Mesenchymal stem cell (in vitro differentiated cells and primary cell): ENCODE measurements at regions not wholly inside any gene's neighbourhood (a gene's known extent, or its start where the extent isn't known, plus 50 kb on each side); places are given as distances from the start of the nearest gene placed in this dataset.
"Not testable (repeated sequence)": the region's sequence is repeated elsewhere in the genome, so short reads cannot be mapped to it uniquely, and the experiment has no call there.

Experiments used
- DNase-seq: peaks from one replicate; pipeline ENCODE4 v3.0.0-alpha.2; 2013
- H2AFZ ChIP-seq: one replicate; pipeline ENCODE4 v1.6.1; 2013; ENCODE audit warnings: low read depth, mild to moderate bottlenecking, control low read depth, inconsistent platforms, low read length, moderate library complexity
- H2AK5ac ChIP-seq: 2 replicates; pipeline ENCODE4 v1.6.1; 2013; ENCODE audit warnings: low read length, moderate library complexity, mild to moderate bottlenecking, inconsistent platforms; ENCODE audit not compliant: severe bottlenecking
- H2BK120ac ChIP-seq: one replicate; pipeline ENCODE4 v1.6.1; 2013; ENCODE audit warnings: low read depth, mild to moderate bottlenecking, inconsistent platforms, low read length, moderate library complexity
- H2BK12ac ChIP-seq, 2 experiments: one replicate each; pipeline ENCODE4 v1.6.1; 2013; ENCODE audit warnings: inconsistent platforms in 2 of 2, low read length in 2 of 2, mild to moderate bottlenecking in 2 of 2, moderate library complexity in 2 of 2, control low read depth in 1 of 2
- H2BK15ac ChIP-seq: one replicate; pipeline ENCODE4 v1.6.1; 2013; ENCODE audit warnings: mild to moderate bottlenecking, low read depth, inconsistent platforms; ENCODE audit not compliant: poor library complexity, severe bottlenecking
- H2BK5ac ChIP-seq: 2 replicates; pipeline ENCODE4 v1.6.1; 2013; ENCODE audit warnings: low read depth, mild to moderate bottlenecking, low read length, control low read depth, inconsistent platforms; ENCODE audit not compliant: poor library complexity, severe bottlenecking
- H3K14ac ChIP-seq, 2 experiments: one replicate each; pipeline ENCODE4 v1.6.1; 2013; ENCODE audit warnings: inconsistent platforms in 2 of 2, low read length in 2 of 2, control low read depth in 1 of 2, mild to moderate bottlenecking in 1 of 2, moderate library complexity in 1 of 2
- H3K18ac ChIP-seq, 2 experiments: one replicate each; pipeline ENCODE4 v1.6.1; 2013; ENCODE audit warnings: inconsistent platforms in 2 of 2, low read length in 2 of 2, control low read depth in 1 of 2, low read depth in 1 of 2, mild to moderate bottlenecking in 1 of 2
- H3K23ac ChIP-seq, 2 experiments: one replicate each; pipeline ENCODE4 v1.6.1; 2013; ENCODE audit warnings: inconsistent platforms in 2 of 2, low read length in 2 of 2, mild to moderate bottlenecking in 2 of 2, moderate library complexity in 2 of 2, control low read depth in 1 of 2
- H3K27ac ChIP-seq: 2 replicates; pipeline ENCODE4 v1.5.1; 2013; ENCODE audit warnings: mild to moderate bottlenecking, moderate library complexity, low read length, control low read depth, inconsistent platforms; ENCODE audit not compliant: poor library complexity, severe bottlenecking
- H3K27me3 ChIP-seq, 2 experiments: 2 replicates each; pipeline versions ENCODE4 v1.6.1 to v1.7.0; 2013; ENCODE audit warnings: low read length in 2 of 2, mild to moderate bottlenecking in 2 of 2, moderate library complexity in 2 of 2, control low read depth in 1 of 2, inconsistent platforms in 1 of 2; ENCODE audit not compliant: control insufficient read depth in 1 of 2, insufficient read depth in 1 of 2
- H3K36me3 ChIP-seq, 2 experiments: 2 replicates each; pipeline versions ENCODE4 v1.6.1 to v1.7.0; 2013; ENCODE audit warnings: low read length in 2 of 2, control low read depth in 1 of 2, inconsistent platforms in 1 of 2, low read depth in 1 of 2, mild to moderate bottlenecking in 1 of 2; ENCODE audit not compliant: insufficient read depth in 2 of 2, control insufficient read depth in 1 of 2
- H3K4ac ChIP-seq, 2 experiments: one replicate each; pipeline ENCODE4 v1.6.1; 2013; ENCODE audit warnings: inconsistent platforms in 2 of 2, low read length in 2 of 2, mild to moderate bottlenecking in 2 of 2, moderate library complexity in 2 of 2, control low read depth in 1 of 2, low read depth in 1 of 2
- H3K4me1 ChIP-seq: 2 replicates; pipeline ENCODE4 v1.6.1; 2013; ENCODE audit warnings: low read depth, low read length, control low read depth; ENCODE audit not compliant: control insufficient read depth, insufficient read depth
- H3K4me2 ChIP-seq: 2 replicates; pipeline ENCODE4 v1.6.1; 2013; ENCODE audit warnings: low read length, mild to moderate bottlenecking, inconsistent platforms; ENCODE audit not compliant: poor library complexity, severe bottlenecking
- H3K4me3 ChIP-seq, 2 experiments: 2 replicates each; pipeline versions ENCODE4 v1.5.1 to v1.7.0; 2013; ENCODE audit warnings: low read length in 2 of 2, mild to moderate bottlenecking in 2 of 2, control low read depth in 1 of 2, low read depth in 1 of 2; ENCODE audit not compliant: insufficient read depth in 1 of 2
- H3K79me1 ChIP-seq: replicated peaks from 2 replicates; pipeline ENCODE4 v1.6.1; 2013; ENCODE audit warnings: mild to moderate bottlenecking, control low read depth, low read length, inconsistent platforms; ENCODE audit not compliant: poor library complexity, severe bottlenecking
- H3K9ac ChIP-seq: 2 replicates; pipeline ENCODE4 v1.7.0; 2013; ENCODE audit warnings: mild to moderate bottlenecking, low read length, moderate library complexity
- H3K9me3 ChIP-seq: 2 replicates; pipeline ENCODE4 v1.7.0; 2013; ENCODE audit warnings: mild to moderate bottlenecking, low read length; ENCODE audit not compliant: control insufficient read depth
- H4K8ac ChIP-seq: one replicate; pipeline ENCODE4 v1.6.1; 2013; ENCODE audit warnings: inconsistent platforms, mild to moderate bottlenecking, low read length, moderate library complexity
- H4K91ac ChIP-seq: one replicate; pipeline ENCODE4 v1.6.1; 2013; ENCODE audit warnings: mild to moderate bottlenecking, low read length, inconsistent platforms
- WGBS: methylation state at CpG from one replicate; pipeline ENCODE4 v1.1.7; 2013; ENCODE audit warnings: mixed read lengths; 5-methylcytosine and 5-hydroxymethylcytosine counted together

DNA sequence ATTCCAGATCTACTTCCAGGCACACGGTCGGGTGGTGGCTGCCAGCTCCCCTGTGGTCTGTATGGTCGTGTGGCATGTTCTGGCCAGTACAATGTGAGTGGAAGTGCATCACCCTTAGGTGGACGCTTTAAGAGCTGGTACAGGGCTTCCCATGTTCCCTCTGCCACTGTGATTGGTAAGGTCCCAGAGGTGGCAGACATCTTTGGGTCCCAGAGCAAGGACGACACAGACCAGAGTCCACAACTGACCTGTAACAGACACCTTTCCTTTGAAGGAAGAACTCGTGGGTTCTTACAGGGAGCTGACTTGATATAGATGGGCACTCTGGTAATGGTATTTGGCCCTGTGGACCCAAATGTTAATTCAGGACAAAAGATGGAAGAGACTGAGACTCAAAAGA is 90.0 kb upstream of the GDNF start:
- H3K14ac ChIP-seq, result no peak overlapping the region
- no peak overlapping the region for H3K9ac ChIP-seq
- no peak overlapping the region for H4K91ac ChIP-seq
- no peak overlapping the region for H2BK120ac ChIP-seq
- DNase-seq, result no peak
- H3K27me3 ChIP-seq, result peaks cover 29 to 49% of the 10 kb centered on the region in 2 experiments
- H2BK15ac ChIP-seq, result no peak overlapping the region
- no peak overlapping the region for H4K8ac ChIP-seq
- H3K4me1 ChIP-seq, result no peaks in the 10 kb centered on the region
- H2BK5ac ChIP-seq, result no peak overlapping the region
- H3K79me1 ChIP-seq, result no peaks in the 10 kb centered on the region
- no peak overlapping the region for H3K27ac ChIP-seq
- no peaks in the 10 kb centered on the region for H3K9me3 ChIP-seq
- no peak overlapping the region for H2AFZ ChIP-seq
- H3K4me2 ChIP-seq, result no peak overlapping the region
- H3K36me3 ChIP-seq, result no peaks in the 10 kb centered on the region
- no peak overlapping the region for H2AK5ac ChIP-seq
- no peak overlapping the region for H2BK12ac ChIP-seq
- H3K4ac ChIP-seq, result no peak overlapping the region
- WGBS, result 77% methylated on average over 6 of the region's 6 CpGs
- H3K4me3 ChIP-seq, result no peak overlapping the region
- no peak overlapping the region for H3K23ac ChIP-seq
- no peak overlapping the region for H3K18ac ChIP-seq

DNA sequence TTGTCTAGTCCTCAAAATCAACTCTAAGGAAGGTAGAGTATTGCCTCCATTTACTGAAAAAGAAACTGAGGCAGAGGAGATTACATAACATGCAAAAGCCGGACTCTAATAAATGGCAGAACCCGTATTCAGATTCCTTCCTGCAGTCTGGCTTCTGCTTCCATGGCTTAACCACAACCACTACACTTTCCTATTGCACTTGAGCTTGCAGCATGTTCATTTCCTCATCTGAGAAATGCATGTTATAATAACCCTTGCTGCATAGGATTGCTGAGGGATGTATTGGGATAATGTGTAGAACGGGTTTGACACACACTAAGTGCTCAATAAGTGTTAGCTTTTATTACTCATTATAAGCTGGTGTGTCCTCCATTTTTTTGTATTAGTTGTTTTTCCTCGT is 87.9 kb upstream of the GDNF start:
- H2AK5ac ChIP-seq, DNase-seq, H3K9me3 ChIP-seq, H3K9ac ChIP-seq, H4K8ac ChIP-seq, H3K36me3 ChIP-seq, H3K27ac ChIP-seq, H2BK15ac ChIP-seq, H3K4me3 ChIP-seq, H3K18ac ChIP-seq, H3K79me1 ChIP-seq, H3K23ac ChIP-seq, H2AFZ ChIP-seq, H3K4ac ChIP-seq, H3K4me1 ChIP-seq, H2BK5ac ChIP-seq, H2BK120ac ChIP-seq, H4K91ac ChIP-seq, H3K4me2 ChIP-seq, H3K14ac ChIP-seq, H2BK12ac ChIP-seq: not testable (repeated sequence)
- H3K27me3 ChIP-seq, result peaks cover 29 to 47% of the 10 kb centered on the region in 2 experiments
- WGBS, result no CpG with 5 or more reads among the region's 4 CpGs

DNA sequence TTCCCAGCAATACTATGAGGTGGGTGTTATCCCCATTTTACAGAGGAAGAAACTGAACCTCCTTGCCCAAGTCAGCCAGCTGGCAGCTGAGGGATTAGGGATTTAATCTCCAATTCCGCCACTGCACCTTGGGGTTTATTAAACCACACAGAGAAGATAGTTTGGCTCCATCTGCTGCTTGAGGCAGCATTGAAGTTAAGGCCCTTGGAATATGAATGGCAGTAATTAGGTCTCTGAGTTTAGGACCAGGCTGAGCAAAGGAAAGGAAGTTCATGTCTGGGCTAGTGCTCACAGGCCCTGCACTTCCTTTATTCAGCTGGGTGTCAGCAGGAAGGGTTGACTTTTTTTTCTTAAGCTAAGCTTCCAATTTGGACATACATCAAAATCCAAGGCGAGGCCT is 86.9 kb upstream of the GDNF start:
- no peak overlapping the region for H3K4ac ChIP-seq
- no peak overlapping the region for H4K8ac ChIP-seq
- no peaks in the 10 kb centered on the region for H3K4me1 ChIP-seq
- H2AFZ ChIP-seq, result no peak overlapping the region
- no peak overlapping the region for H2BK15ac ChIP-seq
- H3K14ac ChIP-seq, result no peak overlapping the region
- no peak overlapping the region for H3K9ac ChIP-seq
- no peaks in the 10 kb centered on the region for H3K36me3 ChIP-seq
- no peak overlapping the region for H2BK120ac ChIP-seq
- H3K79me1 ChIP-seq, result no peaks in the 10 kb centered on the region
- H3K18ac ChIP-seq, result no peak overlapping the region
- H4K91ac ChIP-seq, result no peak overlapping the region
- 86% methylated on average over 2 of the region's 2 CpGs for WGBS
- H3K27ac ChIP-seq, result no peak overlapping the region
- DNase-seq, result no peak
- H3K27me3 ChIP-seq, result peaks cover 29 to 47% of the 10 kb centered on the region in 2 experiments
- H2BK5ac ChIP-seq, result no peak overlapping the region
- no peak overlapping the region for H3K4me3 ChIP-seq
- H3K23ac ChIP-seq, result no peak overlapping the region
- peaks cover 4% of the 10 kb centered on the region for H3K9me3 ChIP-seq
- no peak overlapping the region for H2BK12ac ChIP-seq
- no peak overlapping the region for H2AK5ac ChIP-seq
- H3K4me2 ChIP-seq, result no peak overlapping the region

DNA sequence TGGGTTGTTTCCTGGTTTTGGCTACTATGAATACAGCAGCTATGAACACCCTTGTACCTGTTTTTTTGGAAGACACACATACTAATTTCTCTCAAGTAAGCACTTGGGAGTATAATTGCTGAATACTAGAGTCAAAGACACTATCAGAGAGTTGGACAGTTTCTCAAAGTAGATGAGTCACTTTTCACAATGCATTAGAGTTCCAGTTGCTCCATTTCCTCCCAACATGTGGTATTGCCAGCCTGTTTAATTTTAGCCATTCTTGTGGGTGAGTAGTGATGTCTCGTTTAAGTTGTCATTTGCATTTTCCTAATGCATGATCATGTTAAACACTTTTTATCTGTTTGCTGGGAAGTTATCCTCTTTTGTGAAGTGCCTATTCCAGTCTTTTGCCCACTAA is 81.6 kb upstream of the GDNF start:
- no peak overlapping the region for H2BK15ac ChIP-seq
- no peak overlapping the region for H4K91ac ChIP-seq
- no peak overlapping the region for H2BK5ac ChIP-seq
- DNase-seq, result no peak
- no peak overlapping the region for H3K23ac ChIP-seq
- no peak overlapping the region for H2BK120ac ChIP-seq
- H3K27ac ChIP-seq, result no peak overlapping the region
- no CpG with 5 or more reads among the region's 1 CpG for WGBS
- no peak overlapping the region for H3K4me3 ChIP-seq
- H3K4me1 ChIP-seq, result no peaks in the 10 kb centered on the region
- H4K8ac ChIP-seq, result no peak overlapping the region
- no peak overlapping the region for H3K4me2 ChIP-seq
- H3K27me3 ChIP-seq, result peaks cover 53 to 60% of the 10 kb centered on the region in 2 experiments
- no peak overlapping the region for H3K9ac ChIP-seq
- H3K79me1 ChIP-seq, result no peaks in the 10 kb centered on the region
- no peak overlapping the region for H2BK12ac ChIP-seq
- H2AK5ac ChIP-seq, result no peak overlapping the region
- H3K14ac ChIP-seq, result no peak overlapping the region
- no peak overlapping the region for H3K18ac ChIP-seq
- no peak overlapping the region for H2AFZ ChIP-seq
- no peaks in the 10 kb centered on the region for H3K36me3 ChIP-seq
- no peak overlapping the region for H3K4ac ChIP-seq
- peaks cover 8% of the 10 kb centered on the region for H3K9me3 ChIP-seq
